HG03354 (cell line): ENCODE measurements at regions not wholly inside any gene's neighbourhood (a gene's known extent, or its start where the extent isn't known, plus 50 kb on each side); places are given as distances from the start of the nearest gene placed in this dataset.

Experiments used
- ATAC-seq: cut with Tn5 transposase; IDR thresholded peaks from one replicate; pipeline ENCODE4 v1.9.1; 2021; ENCODE audit warnings: mild to moderate bottlenecking; ENCODE audit not compliant: unreplicated experiment, poor library complexity, severe bottlenecking

- ATAC-seq, result no peak
Measured at GRCh38 chr5:61732369-61732768, 400.3 kb downstream of the ZSWIM6 start.

- no peak for ATAC-seq
Measured at GRCh38 chr5:61732796-61733195, 400.7 kb downstream of the ZSWIM6 start.

- ATAC-seq, result no peak
Measured at GRCh38 chr5:61734001-61734400, 401.9 kb downstream of the ZSWIM6 start.

- no peak for ATAC-seq
Measured at GRCh38 chr5:61734966-61735365, 402.9 kb downstream of the ZSWIM6 start.

GRCh38 chr5:61735531-61735930 lies 403.5 kb downstream of the ZSWIM6 start:
- ATAC-seq, result no peak

- ATAC-seq, result no peak
Measured at GRCh38 chr5:61735995-61736394, 403.9 kb downstream of the ZSWIM6 start.

GRCh38 chr5:61737301-61737963 lies 405.4 kb downstream of the ZSWIM6 start:
- ATAC-seq, result no peak

- no peak for ATAC-seq
Measured at GRCh38 chr5:61737964-61738340, 405.9 kb downstream of the ZSWIM6 start.

- ATAC-seq, result no peak
Measured at GRCh38 chr5:61738446-61738845, 406.4 kb downstream of the ZSWIM6 start.

- ATAC-seq, result no peak
Measured at GRCh38 chr5:61744690-61745619, 412.9 kb downstream of the ZSWIM6 start.

GRCh38 chr5:61746831-61747575 lies 414.9 kb downstream of the ZSWIM6 start:
- no peak for ATAC-seq

- no peak for ATAC-seq
Measured at GRCh38 chr5:61748121-61748520, 416.1 kb downstream of the ZSWIM6 start.

- ATAC-seq, result no peak
Measured at GRCh38 chr5:61748651-61749050, 416.6 kb downstream of the ZSWIM6 start.

- ATAC-seq, result no peak
Measured at GRCh38 chr5:61752588-61752987, 420.5 kb downstream of the ZSWIM6 start.

- no peak for ATAC-seq
Measured at GRCh38 chr5:61754792-61755191, 422.7 kb downstream of the ZSWIM6 start.

GRCh38 chr5:61755726-61756222 lies 423.7 kb downstream of the ZSWIM6 start:
- no peak for ATAC-seq

GRCh38 chr5:61758711-61759110 lies 426.7 kb downstream of the ZSWIM6 start:
- ATAC-seq, result no peak

GRCh38 chr5:61765471-61765870 lies 433.4 kb downstream of the ZSWIM6 start:
- ATAC-seq, result no peak

- no peak for ATAC-seq
Measured at GRCh38 chr5:61766141-61766540, 434.1 kb downstream of the ZSWIM6 start.
